IPS-NIHi7 (cell line): ENCODE measurements at regions not wholly inside any gene's neighbourhood (a gene's known extent, or its start where the extent isn't known, plus 50 kb on each side); places are given as distances from the start of the nearest gene placed in this dataset.
"Not testable (repeated sequence)": the region's sequence is repeated elsewhere in the genome, so short reads cannot be mapped to it uniquely, and the experiment has no call there.

Experiments used
- DNase-seq: peaks from one replicate; pipeline ENCODE4 v3.0.0; 2012; ENCODE audit warnings: mixed read lengths; ENCODE audit errors: extremely low spot score

- DNase-seq: no peak
These were observed 326.8 kb downstream of the CCDC85A start for GRCh38 chr2:56510610-56511009.

GRCh38 chr2:56515399-56515798 is 331.6 kb downstream of the CCDC85A start:
- DNase-seq: no peak

GRCh38 chr2:56519806-56520205 is 336.0 kb downstream of the CCDC85A start:
- DNase-seq: no peak

- no peak for DNase-seq
These were observed 338.9 kb downstream of the CCDC85A start for GRCh38 chr2:56522605-56523089.

- DNase-seq: no peak
These were observed 340.0 kb downstream of the CCDC85A start for GRCh38 chr2:56523816-56524215.

GRCh38 chr2:56531668-56532420 is 348.1 kb downstream of the CCDC85A start:
- DNase-seq: no peak

GRCh38 chr2:56534321-56534720 is 350.5 kb downstream of the CCDC85A start:
- no peak for DNase-seq

GRCh38 chr2:56537756-56538155 is 354.0 kb downstream of the CCDC85A start:
- no peak for DNase-seq

GRCh38 chr2:56539618-56540017 is 355.8 kb downstream of the CCDC85A start:
- no peak for DNase-seq

- no peak for DNase-seq
These were observed 356.7 kb downstream of the CCDC85A start for GRCh38 chr2:56540467-56540866.

- DNase-seq: no peak
These were observed 357.1 kb downstream of the CCDC85A start for GRCh38 chr2:56540916-56541315.

GRCh38 chr2:56542213-56542612 is 358.4 kb downstream of the CCDC85A start:
- DNase-seq: no peak

- no peak for DNase-seq
These were observed 381.4 kb downstream of the CCDC85A start for GRCh38 chr2:56565143-56565542.

GRCh38 chr2:56571074-56571473 is 387.3 kb downstream of the CCDC85A start:
- DNase-seq: no peak

- DNase-seq: no peak
These were observed 392.2 kb downstream of the CCDC85A start for GRCh38 chr2:56576001-56576400.

GRCh38 chr2:56580242-56580641 is 396.5 kb downstream of the CCDC85A start:
- DNase-seq: no peak

GRCh38 chr2:56582570-56582969 is 398.8 kb downstream of the CCDC85A start:
- DNase-seq: no peak

- DNase-seq: no peak
These were observed 400.1 kb downstream of the CCDC85A start for GRCh38 chr2:56583796-56584315.

- no peak for DNase-seq
These were observed 403.7 kb downstream of the CCDC85A start for GRCh38 chr2:56587456-56587855.

- no peak for DNase-seq
These were observed 405.4 kb downstream of the CCDC85A start for GRCh38 chr2:56589194-56589593.

GRCh38 chr2:56589835-56590234 is 406.0 kb downstream of the CCDC85A start:
- DNase-seq: no peak

- DNase-seq: no peak
These were observed 406.8 kb downstream of the CCDC85A start for GRCh38 chr2:56590611-56591010.

GRCh38 chr2:56606086-56606485 is 422.3 kb downstream of the CCDC85A start:
- DNase-seq: not testable (repeated sequence)

- no peak for DNase-seq
These were observed 429.5 kb downstream of the CCDC85A start for GRCh38 chr2:56613254-56613653.
